Stimulated activated CD8-positive, alpha-beta memory T cell treated with anti-CD3 and anti-CD28 coated beads, Interleukin-2, amount 100 ng/mL, for 1 hour (primary cell): ENCODE measurements at regions not wholly inside any gene's neighbourhood (a gene's known extent, or its start where the extent isn't known, plus 50 kb on each side); places are given as distances from the start of the nearest gene placed in this dataset.

ENCODE experiments used
- DNase-seq, 2 donors: peaks; one replicate each; pipeline ENCODE4 v3.0.0-alpha.2; 2020; ENCODE audit warnings: low read depth in 2 of 2

DNA sequence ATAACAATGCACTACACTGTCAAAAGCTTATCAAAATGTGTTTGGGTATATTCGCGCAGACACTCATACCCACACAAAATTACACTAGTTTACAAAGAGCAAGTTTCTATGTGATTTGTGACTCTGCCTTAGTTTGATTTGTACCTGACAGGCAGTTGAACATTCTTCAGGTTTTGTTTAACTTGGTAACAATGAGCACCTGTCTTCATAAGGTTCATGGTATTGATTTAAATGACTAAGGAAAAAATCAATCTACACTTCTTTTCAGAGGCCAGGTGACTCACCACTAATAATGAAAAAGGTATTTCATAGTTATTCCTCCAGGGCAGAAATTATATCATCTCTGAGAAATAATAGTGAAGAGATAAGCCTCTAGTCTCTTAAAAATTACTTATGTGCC is 1114.6 kb upstream of the AGA start:
- no peak for DNase-seq

DNA sequence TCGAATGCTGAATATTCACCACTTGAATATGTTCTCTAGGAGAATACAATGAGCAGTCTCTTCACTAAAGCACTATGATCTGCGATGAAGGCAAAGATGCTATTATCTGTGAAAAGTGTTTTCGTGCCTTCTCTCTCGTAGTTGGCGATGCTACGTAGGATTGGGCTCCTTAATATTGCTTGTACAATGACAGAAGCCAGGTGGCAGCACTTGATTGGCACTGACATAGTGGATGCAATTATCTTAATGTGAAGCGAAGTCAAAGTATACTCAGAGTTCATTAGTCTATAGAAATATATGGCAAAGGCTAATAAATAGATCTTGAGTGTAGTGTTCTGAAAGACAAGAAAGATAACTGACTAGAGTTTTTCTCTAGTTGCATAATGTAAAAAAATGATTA is 1135.7 kb upstream of the AGA start:
- DNase-seq: no peak

DNA sequence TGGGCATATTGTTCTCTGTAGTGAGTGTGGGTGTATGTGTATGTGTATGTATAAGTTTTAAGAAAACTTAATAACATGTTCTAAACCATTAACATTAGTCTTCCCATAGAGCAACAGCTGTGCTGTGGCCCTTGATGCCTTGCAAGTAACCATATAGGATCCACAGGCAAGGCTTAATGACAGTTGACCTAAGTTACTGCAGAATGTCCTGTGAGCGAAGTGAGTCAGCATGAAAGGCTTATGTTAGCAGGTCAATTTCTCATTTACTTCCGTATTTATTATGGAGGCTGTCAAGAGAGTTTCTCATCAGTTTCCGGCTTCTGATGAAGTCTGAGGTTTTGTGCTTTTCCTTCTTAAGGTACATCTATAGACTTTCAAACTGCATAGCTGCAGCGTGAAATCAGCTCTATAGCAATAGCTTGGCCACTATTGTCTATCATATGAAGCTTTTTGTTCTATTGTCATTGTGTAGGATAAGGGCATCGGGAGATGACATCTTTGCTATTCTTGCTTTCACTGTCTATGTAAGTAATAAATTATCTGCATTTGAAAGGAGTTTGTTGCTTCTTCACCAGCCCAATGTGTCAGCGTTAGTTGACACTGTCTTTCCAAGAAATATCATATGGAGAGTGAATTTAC is 1153.4 kb upstream of the AGA start:
- no peak for DNase-seq

DNA sequence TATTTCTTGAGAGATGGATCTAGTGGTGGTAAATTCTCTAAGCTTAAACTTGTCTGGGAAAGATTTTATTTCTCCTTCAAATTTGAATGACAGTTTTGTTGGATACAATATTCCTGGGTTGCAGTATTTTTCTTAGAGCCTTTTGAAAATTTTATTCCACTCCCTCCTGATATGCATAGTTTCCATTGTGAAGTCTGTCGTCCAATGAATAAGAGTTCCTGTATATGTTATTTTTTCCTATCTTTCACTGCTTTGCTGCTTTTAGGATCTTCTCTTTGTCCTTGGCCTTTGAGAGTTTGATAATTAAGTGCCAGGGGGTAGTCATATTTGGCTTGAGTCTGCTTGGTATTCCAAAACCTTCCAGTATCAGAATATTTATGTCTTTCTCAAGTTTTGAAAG is 1156.4 kb upstream of the AGA start:
- DNase-seq: no peak

DNA sequence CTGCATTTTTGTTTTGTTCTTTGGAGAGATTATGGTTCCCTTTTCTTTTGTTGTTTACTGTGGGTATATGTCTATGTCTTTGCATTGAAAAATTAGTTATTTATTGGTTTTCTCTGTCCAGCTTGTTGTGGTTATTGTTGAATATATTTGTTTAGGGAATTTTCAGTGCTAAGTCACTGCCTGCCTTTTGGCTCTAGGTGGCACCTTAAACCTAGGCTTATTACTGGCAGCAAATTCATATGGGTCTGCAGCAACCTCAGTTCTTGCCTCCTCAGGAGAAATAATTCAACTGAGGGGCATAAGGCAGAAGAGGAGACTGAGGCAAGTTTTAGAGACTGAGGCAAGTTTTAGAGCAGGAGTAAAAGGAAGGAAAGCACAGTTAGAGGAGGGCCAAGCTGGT is 1157.3 kb upstream of the AGA start:
- no peak for DNase-seq

DNA sequence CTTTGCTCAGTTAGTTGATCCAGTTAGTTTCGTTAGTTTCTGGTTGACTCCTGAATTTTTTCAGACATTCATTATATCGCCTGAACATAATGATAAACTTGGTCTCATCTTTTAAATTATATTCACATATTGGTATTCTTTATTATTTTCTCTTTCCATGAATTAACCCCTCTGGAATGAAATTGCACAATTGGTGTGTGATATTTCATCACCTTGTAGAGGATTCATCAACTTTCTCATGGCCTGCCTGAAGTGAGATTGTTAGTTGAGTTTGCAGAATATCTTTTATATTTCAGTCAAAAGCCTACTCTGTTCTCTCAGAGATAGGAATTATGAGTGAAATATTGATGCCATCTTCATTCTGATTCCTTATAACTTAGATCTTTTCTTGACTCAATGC is 1160.6 kb upstream of the AGA start:
- no peak for DNase-seq

DNA sequence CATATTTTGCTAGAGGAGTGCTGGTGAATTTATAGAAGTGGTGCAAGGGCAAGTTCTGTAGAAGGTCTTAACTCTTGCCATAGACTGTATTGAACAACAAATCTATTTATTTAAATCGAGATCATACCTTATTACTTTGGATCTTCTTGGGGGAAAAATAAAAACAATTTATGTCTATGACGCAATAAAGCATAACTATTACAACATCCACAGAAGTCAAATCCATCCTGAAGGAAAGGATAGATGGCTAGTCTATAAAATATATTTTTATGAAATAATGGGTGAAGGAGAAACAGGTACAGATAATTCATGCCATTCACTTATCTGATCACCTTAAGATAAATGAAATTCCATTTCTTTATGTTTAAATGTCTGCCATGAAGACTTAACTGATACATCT is 1168.8 kb upstream of the AGA start:
- DNase-seq: no peak

DNA sequence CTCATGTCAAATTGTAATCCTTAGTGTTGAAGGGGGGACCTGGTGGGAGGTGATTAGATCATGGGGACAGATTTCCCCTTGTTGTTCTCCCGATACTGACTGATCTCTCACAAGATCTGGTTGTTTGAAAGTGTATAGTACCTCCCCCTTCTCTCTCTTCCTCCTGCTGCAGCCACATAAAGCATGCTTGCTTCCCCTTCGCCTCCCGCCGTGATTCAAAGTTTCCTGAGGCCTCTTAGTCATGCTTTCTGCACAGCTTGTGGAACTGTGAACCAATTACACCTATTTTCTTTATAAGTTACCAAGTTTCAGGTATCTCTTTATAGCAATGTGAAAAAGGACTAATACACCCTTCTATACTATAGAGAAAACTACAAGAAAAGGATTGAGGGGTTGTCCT is 1170.5 kb upstream of the AGA start:
- no peak for DNase-seq

DNA sequence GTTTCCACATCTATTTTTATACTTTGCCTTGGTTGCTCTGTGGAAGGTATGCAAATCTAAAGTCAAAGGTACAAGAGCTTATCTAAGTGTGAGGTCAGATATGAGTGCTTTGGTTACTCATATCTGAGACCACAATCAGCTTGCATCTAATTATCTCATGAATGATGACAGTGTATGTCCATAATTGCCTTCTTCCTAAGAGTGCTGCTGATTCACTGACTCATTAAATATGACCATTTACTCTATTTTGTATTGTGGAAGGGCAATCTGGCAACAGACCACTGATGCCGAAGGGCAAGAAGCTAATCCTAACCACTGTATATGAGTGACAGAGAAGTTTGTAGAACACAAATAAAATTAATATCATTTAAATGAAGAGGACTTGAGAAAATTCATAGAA is 1190.2 kb upstream of the AGA start:
- DNase-seq: no peak

DNA sequence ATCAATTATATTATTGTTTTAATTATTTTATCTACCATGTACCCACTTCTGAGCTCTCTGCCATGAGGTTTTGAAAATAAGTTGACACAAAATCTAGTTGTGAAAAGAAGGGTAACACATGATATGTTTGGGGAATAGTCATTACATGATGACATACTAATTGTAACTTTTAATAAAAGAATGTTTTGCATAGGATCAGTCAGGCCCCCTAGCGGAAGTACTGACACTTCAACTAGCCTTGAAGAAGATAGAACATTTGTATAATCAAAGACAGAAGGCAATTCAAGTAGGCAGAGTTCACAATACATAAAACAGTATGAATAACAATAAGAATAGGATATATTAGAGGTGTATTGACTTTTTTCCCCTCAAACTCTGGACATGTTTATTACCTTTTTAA is 1191.0 kb upstream of the AGA start:
- no peak for DNase-seq

DNA sequence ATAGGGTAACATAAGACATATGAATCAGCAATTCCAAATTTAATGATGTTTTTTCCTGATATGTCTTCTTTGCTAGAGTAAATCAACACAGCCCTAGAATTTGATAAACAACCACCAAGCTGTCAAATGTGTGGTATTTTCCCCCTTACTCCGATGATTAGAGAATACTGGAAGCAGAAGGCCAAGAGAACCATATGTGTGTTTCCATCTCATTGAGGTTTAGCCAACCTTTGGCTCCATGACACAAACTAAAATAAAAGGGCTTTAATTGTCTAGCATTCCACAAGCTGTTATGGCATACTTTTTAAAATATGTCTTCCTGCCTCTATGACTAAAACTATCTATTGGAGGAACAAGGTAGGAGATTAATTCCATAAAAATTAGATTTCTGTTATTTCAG is 1222.4 kb upstream of the AGA start:
- no peak for DNase-seq

DNA sequence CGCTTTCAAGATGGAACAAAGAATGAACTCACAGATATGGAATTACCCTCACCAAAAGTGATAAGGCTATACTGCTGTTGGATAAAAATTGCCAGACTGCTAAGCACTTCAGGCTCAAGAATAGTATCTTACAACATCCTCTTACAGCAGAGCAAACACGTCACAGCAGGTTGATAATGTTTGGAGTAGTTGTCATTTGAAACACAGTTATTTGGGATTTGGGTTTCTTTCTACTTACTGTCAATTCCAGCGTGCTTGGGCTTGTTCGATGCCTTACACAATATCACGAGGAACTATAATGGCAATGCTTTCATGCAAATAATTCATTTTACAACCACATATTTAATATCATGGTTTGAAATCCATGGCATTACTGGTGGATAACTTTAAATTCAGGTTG is 1223.7 kb upstream of the AGA start:
- DNase-seq: no peak

DNA sequence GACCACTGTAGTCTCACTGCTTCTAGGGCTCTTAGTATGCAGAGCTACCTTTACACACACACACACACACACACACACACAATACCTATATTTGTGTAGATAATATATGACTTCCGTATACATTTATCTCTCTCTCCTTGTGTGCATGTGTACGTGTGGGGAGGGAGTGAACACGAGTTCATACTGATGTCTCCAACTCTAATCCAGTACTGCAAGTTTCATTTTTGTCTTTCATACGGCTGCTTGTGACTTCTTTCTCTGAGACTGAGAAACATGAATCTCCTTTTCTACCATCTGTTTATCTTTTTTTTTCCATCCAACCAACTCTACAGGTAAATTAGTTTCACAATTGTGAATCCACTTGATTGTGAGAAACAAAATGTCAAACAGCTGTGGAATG is 1229.5 kb upstream of the AGA start:
- DNase-seq: no peak

DNA sequence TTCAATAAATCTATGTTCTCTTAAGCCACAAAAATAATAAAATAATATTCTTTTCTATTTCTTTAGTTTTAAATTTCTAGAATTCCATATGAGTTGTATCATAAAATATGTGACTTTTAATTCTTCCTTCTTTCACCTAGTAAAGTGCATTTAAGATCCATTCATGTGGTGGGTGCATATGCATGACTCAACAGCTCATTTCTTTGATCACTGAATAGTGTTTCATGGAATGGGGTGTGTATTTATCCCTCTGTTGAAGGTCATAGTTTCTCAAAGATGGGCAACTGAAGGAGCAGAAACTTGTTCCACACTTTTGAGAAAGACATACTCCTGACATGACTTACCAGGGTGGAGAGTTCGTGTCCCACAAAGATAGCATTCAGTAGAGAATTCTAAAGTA is 1230.3 kb upstream of the AGA start:
- no peak for DNase-seq

DNA sequence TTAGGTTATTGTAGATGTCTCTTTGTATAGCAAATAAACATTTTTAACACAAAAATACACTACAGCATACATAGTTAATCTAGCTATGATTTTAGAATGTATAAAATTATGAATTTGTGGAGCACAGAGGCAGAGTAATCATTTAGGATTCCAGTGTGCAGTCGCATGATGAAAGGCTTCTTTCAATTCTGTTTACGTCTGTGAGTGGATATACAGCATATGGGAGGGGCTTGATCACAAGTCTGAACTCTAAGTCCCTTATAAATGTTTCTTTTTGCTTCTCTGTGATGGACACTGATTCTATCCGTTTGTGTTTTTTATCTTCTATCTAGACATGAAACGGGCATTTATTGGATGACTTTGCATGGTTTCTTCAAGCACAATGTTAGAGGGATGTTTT is 1239.6 kb upstream of the AGA start:
- no peak for DNase-seq

DNA sequence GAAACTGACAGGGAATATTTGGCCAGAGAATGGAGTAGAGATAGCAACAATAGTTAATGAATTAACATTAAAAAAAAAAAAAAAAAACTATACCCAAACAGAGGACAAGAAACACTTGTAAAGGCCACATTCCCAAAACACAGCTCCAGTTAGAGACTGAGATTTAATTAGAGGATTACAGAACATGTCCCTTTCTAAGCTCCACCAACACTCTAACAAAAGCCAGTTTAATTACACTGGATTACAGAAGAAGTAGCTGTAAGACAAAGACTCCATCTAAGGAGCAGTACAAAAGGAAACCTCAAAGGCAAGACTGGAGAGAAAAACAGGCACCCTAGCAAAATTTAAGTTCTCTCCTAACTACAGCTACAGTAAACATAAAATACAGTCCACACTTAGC is 1247.7 kb upstream of the AGA start:
- DNase-seq: no peak

DNA sequence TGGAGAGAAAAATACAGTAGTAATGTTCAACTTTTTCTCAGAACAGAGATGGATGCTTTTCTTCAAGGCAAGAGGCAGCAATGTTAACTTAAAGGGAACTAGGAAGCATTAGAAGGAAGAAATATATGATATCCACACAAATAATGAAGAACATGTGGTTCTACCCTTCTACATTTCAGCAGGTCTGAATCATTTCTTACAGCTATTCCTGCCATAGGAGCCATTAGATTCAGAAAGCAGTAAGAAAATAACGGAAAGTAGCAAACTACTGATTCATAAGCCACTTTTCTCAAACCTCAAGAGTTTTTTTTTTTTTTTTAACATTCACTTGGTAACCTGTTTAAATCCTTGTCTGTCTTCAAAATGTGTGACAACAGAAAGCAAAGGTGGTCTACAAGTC is 1251.6 kb upstream of the AGA start:
- DNase-seq: no peak

DNA sequence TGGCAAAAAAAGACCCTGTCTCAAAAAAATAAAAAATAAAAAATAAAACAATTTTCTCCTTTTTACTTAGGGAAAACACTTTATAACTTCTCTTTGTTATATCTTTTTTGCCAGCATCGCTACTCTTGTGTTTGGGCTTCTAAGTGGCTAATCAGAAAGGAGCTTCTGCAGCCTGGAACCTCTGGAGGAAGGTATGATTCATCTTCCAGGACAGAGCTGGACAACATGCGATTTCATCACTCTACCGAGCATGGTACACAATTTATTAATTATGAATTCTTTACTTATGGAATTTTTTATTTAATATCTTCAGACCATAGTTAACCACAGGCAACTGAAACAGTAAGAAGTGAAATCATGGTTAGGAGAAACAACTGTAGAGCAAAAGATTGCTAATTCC is 1254.3 kb upstream of the AGA start:
- no peak for DNase-seq

DNA sequence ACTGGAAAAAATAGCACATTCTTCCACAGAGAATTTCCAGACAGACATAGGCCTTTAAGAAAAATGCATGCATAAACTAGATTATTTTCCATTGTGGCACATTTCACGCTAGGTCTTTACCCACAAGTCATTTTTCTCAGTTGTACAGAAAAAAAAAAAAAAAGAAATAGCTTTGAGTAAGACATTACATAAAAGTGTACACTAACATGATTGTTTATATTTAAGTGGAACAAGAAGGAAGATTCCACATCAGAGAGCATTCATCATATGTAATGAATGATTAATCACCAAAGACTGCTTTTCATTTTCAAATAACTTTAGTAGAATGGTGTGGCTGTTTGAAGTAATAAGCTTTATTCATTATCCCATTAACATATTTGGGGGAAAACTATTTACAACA is 1270.2 kb upstream of the AGA start:
- DNase-seq: no peak

DNA sequence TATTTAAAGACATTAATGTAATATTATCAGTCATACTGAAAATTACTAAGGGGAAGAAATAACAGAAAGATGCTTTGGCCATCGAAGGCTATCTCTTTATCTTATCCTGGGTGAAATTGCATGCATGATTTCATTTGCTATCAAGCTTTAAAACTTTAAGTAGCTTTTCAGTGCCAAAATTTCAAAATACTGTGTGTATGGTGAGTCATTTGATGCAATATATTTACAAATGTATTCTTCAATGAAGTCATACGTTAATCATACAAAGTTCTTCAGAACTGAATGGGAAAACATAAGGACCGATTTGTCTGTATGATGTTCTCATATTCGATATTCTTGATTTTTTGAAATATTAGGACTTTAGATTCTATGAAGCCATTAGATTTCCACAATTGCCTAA is 1295.8 kb upstream of the AGA start:
- no peak for DNase-seq

DNA sequence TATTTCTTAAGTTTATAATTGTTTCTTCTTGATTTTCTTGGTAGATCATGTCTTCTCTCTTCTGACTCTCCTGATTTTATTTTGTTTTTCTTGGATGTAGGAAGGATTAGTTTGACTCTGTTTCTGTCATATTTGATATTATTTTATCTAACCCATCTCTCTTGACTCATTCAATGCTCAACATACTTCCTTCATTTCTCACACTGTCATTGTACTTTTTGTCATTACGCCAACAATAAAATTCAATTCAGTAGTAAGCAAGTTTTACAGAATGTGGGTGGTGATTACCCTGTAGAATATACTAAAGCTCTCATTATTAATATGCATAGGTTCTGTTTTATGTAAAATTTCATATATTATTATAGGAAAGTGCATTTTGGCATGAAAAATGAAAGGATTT is 1303.0 kb upstream of the AGA start:
- DNase-seq: no peak

DNA sequence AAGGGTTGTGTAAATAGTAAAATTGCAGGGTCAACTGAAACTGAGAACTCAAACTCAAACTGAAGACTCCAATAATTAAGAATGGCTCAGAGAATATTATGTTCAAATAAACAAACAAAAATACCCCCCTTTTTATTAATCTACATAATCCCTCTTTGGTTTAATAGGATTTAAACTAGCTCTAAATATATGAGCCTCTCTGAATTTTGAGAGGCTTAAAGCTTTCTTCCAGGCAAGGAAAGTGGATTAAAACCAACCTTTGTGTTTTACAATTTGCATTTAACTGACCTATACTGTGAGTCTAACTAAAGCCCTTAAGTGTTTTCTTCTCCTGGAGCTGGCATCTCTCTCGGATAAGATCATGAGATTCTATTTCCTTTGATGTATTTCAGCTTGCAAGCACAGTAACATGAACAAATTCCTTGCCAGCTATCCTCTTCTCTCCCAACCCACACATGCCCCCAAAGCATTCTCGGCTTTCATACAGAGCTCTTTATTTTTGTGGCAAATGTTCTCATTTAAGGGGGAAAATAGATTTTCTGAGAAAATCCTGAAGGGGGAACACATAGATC is 1310.8 kb upstream of the AGA start:
- DNase-seq: no peak

DNA sequence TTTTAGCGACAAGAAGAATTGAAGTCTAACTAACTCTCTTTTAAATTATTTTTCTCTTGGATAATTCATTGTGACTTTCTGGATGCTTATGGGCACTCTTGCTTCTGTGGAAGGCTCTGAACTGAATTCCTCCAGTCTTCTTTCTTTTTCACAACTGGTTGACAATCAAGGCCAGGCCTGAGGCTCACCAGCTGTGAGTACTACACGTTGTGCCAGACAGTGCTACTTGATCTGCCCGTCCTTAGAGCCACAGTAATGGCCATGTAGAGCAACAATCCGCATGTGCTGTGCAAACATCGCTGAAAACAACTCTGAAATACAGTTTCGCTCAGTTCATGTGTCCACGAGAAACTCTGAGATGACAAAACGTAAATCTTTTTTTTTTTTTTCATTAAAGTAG is 1336.3 kb upstream of the AGA start:
- no peak for DNase-seq

DNA sequence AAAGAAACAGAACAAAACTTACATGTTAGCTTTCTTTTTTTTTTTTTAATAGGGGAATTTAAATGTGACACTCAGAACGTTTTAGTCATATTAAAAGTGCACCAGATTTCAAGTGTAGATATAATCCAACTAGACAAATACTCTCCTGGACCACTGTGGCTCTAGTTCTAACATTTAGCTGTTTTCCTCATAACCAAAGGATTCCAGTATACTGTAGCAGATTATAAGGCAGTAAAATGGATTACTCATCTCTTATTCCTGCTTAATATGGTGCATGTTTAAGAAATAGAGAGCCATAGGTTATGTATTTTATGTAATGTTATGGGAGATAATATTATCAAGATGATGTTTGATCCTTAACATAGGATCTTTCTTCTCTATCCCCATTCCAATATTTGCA is 1339.5 kb upstream of the AGA start:
- no peak for DNase-seq
